Liver (tissue), 3 donors: ENCODE measurements at regions not wholly inside any gene's neighbourhood (a gene's known extent, or its start where the extent isn't known, plus 50 kb on each side); places are given as distances from the start of the nearest gene placed in this dataset.

Experiments
- ATF3 ChIP-seq: IDR thresholded peaks from 2 replicates; pipeline ENCODE4 v1.6.1; 2016; ENCODE audit warnings: antibody characterized with exemption
- CTCF ChIP-seq: fragments of 150-350 bp; IDR thresholded peaks from 2 replicates; pipeline ENCODE4 v1.5.1; 2017; ENCODE audit warnings: improper control_type of control experiment, low read depth, low read length; ENCODE audit not compliant: missing input control
- FOXA2 ChIP-seq: IDR thresholded peaks from 2 replicates; pipeline ENCODE4 v1.6.1; 2016; ENCODE audit warnings: antibody characterized with exemption
- GABPA ChIP-seq, 2 donors: IDR thresholded peaks in 1 of 2; conservative IDR thresholded peaks in 1 of 2; 2 replicates each; pipeline ENCODE4 v1.6.1; 2016; ENCODE audit warnings: antibody characterized with exemption in 2 of 2, mild to moderate bottlenecking in 1 of 2, moderate library complexity in 1 of 2
- HNF4G ChIP-seq: IDR thresholded peaks from 2 replicates; pipeline ENCODE4 v1.6.1; 2016; ENCODE audit warnings: antibody characterized with exemption
- JUND ChIP-seq, 2 donors: IDR thresholded peaks; 2 replicates each; pipeline ENCODE4 v1.6.1; 2016; ENCODE audit warnings: antibody characterized with exemption in 2 of 2
- NR2F2 ChIP-seq: IDR thresholded peaks from 2 replicates; pipeline ENCODE4 v1.6.1; 2016; ENCODE audit warnings: antibody characterized with exemption
- REST ChIP-seq: IDR thresholded peaks from 2 replicates; pipeline ENCODE4 v1.6.1; 2016; ENCODE audit warnings: antibody characterized with exemption, mild to moderate bottlenecking
- RXRA ChIP-seq, 2 donors: IDR thresholded peaks; 2 replicates each; pipeline ENCODE4 v1.6.1; 2017 to 2018; ENCODE audit warnings: antibody characterized with exemption in 2 of 2, mild to moderate bottlenecking in 1 of 2
- SP1 ChIP-seq: IDR thresholded peaks from 2 replicates; pipeline ENCODE4 v1.6.1; 2018; ENCODE audit warnings: antibody characterized with exemption, mild to moderate bottlenecking
- TAF1 ChIP-seq: conservative IDR thresholded peaks from 2 replicates; pipeline ENCODE4 v1.6.1; 2016; ENCODE audit warnings: antibody characterized with exemption, mild to moderate bottlenecking
- YY1 ChIP-seq: IDR thresholded peaks from 2 replicates; pipeline ENCODE4 v1.6.1; 2016; ENCODE audit warnings: antibody characterized with exemption, mild to moderate bottlenecking
- TF ChIP-seq, protein P1 (sequence below): IDR thresholded peaks from 2 replicates; pipeline ENCODE4 v1.6.1; 2016; ENCODE audit warnings: antibody characterized with exemption
- TF ChIP-seq, protein P2 (sequence below): IDR thresholded peaks from 2 replicates; pipeline ENCODE4 v1.6.1; 2016; ENCODE audit warnings: antibody characterized with exemption
- donor health status: healthy.
- donor health status: healthy.

GRCh38 chr1:221816899-221817298, 75.0 kb upstream of the DUSP10 start:
- TF ChIP-seq CTCF (no peak), YY1 (no peak), TAF1 (no peak), GABPA (IDR thresholded peaks at IDR 0.05 in 1 of 2, conservative IDR thresholded peaks at IDR 0.05 in 1 of 2) (no peak), HNF4G (no peak), SP1 (no peak), RXRA (IDR thresholded peaks at IDR 0.05) (no peak), JUND (IDR thresholded peaks at IDR 0.05) (no peak), REST (no peak), ATF3 (no peak), NR2F2 (no peak), FOXA2 (no peak)
- TF ChIP-seq, protein P1, sequence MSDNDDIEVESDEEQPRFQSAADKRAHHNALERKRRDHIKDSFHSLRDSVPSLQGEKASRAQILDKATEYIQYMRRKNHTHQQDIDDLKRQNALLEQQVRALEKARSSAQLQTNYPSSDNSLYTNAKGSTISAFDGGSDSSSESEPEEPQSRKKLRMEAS = no peak
- TF ChIP-seq, protein P2, sequence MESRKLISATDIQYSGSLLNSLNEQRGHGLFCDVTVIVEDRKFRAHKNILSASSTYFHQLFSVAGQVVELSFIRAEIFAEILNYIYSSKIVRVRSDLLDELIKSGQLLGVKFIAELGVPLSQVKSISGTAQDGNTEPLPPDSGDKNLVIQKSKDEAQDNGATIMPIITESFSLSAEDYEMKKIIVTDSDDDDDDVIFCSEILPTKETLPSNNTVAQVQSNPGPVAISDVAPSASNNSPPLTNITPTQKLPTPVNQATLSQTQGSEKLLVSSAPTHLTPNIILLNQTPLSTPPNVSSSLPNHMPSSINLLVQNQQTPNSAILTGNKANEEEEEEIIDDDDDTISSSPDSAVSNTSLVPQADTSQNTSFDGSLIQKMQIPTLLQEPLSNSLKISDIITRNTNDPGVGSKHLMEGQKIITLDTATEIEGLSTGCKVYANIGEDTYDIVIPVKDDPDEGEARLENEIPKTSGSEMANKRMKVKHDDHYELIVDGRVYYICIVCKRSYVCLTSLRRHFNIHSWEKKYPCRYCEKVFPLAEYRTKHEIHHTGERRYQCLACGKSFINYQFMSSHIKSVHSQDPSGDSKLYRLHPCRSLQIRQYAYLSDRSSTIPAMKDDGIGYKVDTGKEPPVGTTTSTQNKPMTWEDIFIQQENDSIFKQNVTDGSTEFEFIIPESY = no peak
